ENCODE measurements at regions not wholly inside any gene's neighbourhood (a gene's known extent, or its start where the extent isn't known, plus 50 kb on each side); places are given as distances from the start of the nearest gene placed in this dataset.
"Not testable (repeated sequence)": the region's sequence is repeated elsewhere in the genome, so short reads cannot be mapped to it uniquely, and the experiment has no call there.

- no peak for DNase-seq (ENCODE audit: low read depth)
These were observed 1436.8 kb upstream of the PCDH9 start for GRCh38 chr13:68666774-68667397.

GRCh38 chr13:68645814-68646213 is 1415.7 kb upstream of the PCDH9 start:
- no peak for DNase-seq (ENCODE audit: low read depth)

- DNase-seq (ENCODE audit: low read depth), result no peak
These were observed 1414.5 kb upstream of the PCDH9 start for GRCh38 chr13:68644611-68645010.

GRCh38 chr13:68636784-68637183 is 1406.6 kb upstream of the PCDH9 start:
- DNase-seq (ENCODE audit: low read depth), result no peak

- no peak for DNase-seq (ENCODE audit: low read depth)
These were observed 1398.9 kb upstream of the PCDH9 start for GRCh38 chr13:68628994-68629393.

- no peak for DNase-seq (ENCODE audit: low read depth)
These were observed 1397.2 kb upstream of the PCDH9 start for GRCh38 chr13:68627379-68627778.

GRCh38 chr13:68616600-68617222 is 1386.6 kb upstream of the PCDH9 start:
- no peak for DNase-seq (ENCODE audit: low read depth)

GRCh38 chr13:68609661-68610060 is 1379.5 kb upstream of the PCDH9 start:
- DNase-seq (ENCODE audit: low read depth), result no peak

- no peak for DNase-seq (ENCODE audit: low read depth)
These were observed 1378.0 kb upstream of the PCDH9 start for GRCh38 chr13:68608147-68608546.

- no peak for DNase-seq (ENCODE audit: low read depth)
These were observed 1367.5 kb upstream of the PCDH9 start for GRCh38 chr13:68597641-68598040.

- no peak for DNase-seq (ENCODE audit: low read depth)
These were observed 1358.5 kb upstream of the PCDH9 start for GRCh38 chr13:68588623-68589022.

GRCh38 chr13:68584776-68585175 is 1354.6 kb upstream of the PCDH9 start:
- DNase-seq (ENCODE audit: low read depth), result no peak

GRCh38 chr13:68574053-68574452 is 1343.9 kb upstream of the PCDH9 start:
- DNase-seq (ENCODE audit: low read depth), result no peak

GRCh38 chr13:68551701-68552522 is 1321.8 kb upstream of the PCDH9 start:
- DNase-seq (ENCODE audit: low read depth), result no peak

- no peak for DNase-seq (ENCODE audit: low read depth)
These were observed 1320.2 kb upstream of the PCDH9 start for GRCh38 chr13:68550330-68550729.

- no peak for DNase-seq (ENCODE audit: low read depth)
These were observed 1310.1 kb upstream of the PCDH9 start for GRCh38 chr13:68540244-68540643.

GRCh38 chr13:68535329-68535728 is 1305.2 kb upstream of the PCDH9 start:
- no peak for DNase-seq (ENCODE audit: low read depth)

GRCh38 chr13:68527167-68527566 is 1297.0 kb upstream of the PCDH9 start:
- not testable (repeated sequence) for DNase-seq (ENCODE audit: low read depth)

- no peak for DNase-seq (ENCODE audit: low read depth)
These were observed 1293.8 kb upstream of the PCDH9 start for GRCh38 chr13:68523838-68524424.

GRCh38 chr13:68522184-68522583 is 1292.0 kb upstream of the PCDH9 start:
- no peak for DNase-seq (ENCODE audit: low read depth)

GRCh38 chr13:68509734-68510621 is 1279.8 kb upstream of the PCDH9 start:
- DNase-seq (ENCODE audit: low read depth), result no peak
